ENCODE measurements at regions not wholly inside any gene's neighbourhood (a gene's known extent, or its start where the extent isn't known, plus 50 kb on each side); places are given as distances from the start of the nearest gene placed in this dataset.

DNA sequence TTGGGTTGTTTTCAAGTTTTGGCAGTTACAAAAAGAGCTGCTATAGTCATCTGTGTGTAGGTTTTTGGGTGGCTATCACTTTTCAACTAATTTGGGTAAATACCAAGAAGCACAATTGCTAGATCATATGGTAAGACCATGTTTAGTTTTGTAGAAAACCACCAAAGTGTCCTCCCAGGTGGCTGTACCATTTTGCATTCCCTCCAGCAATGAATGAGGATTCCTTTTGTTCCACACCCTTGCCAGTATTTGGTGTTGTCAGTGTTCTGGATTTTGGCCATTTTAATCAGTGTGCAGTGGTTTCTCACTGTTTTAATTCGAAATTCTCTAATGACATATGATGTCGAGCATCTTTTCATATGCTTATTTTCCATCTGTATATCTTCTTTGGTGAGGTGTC, 457.5 kb upstream of the ARID1B start:
- no peak for TF ChIP-seq EZH2 (IDR thresholded peaks at IDR 0.05; ENCODE audit: low read length)
- TF ChIP-seq, protein P1, sequence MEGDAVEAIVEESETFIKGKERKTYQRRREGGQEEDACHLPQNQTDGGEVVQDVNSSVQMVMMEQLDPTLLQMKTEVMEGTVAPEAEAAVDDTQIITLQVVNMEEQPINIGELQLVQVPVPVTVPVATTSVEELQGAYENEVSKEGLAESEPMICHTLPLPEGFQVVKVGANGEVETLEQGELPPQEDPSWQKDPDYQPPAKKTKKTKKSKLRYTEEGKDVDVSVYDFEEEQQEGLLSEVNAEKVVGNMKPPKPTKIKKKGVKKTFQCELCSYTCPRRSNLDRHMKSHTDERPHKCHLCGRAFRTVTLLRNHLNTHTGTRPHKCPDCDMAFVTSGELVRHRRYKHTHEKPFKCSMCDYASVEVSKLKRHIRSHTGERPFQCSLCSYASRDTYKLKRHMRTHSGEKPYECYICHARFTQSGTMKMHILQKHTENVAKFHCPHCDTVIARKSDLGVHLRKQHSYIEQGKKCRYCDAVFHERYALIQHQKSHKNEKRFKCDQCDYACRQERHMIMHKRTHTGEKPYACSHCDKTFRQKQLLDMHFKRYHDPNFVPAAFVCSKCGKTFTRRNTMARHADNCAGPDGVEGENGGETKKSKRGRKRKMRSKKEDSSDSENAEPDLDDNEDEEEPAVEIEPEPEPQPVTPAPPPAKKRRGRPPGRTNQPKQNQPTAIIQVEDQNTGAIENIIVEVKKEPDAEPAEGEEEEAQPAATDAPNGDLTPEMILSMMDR (optimal IDR thresholded peaks at IDR 0.05 in 1 of 3, IDR thresholded peaks at IDR 0.05 in 1 of 3, conservative IDR thresholded peaks at IDR 0.05 in 1 of 3; ENCODE audit: extremely low read depth in 1 of 3, insufficient read depth in 2 of 3, low read length in 3 of 3), result no peak

Measured in keratinocyte (primary cell).